ENCODE measurements at regions not wholly inside any gene's neighbourhood (a gene's known extent, or its start where the extent isn't known, plus 50 kb on each side); places are given as distances from the start of the nearest gene placed in this dataset.
A peak's percentile ranks its signal among the peaks of the same experiment; 100 is the strongest.

GRCh38 chr2:38171208-38171855 lies 95.4 kb upstream of the CYP1B1 start:
- no peak for DNase-seq

- DNase-seq = no peak
Observed at GRCh38 chr2:38170733-38171132, 94.8 kb upstream of the CYP1B1 start.

- no peak for DNase-seq
Observed at GRCh38 chr2:38170067-38170466, 94.1 kb upstream of the CYP1B1 start.

- DNase-seq = no peak
Observed at GRCh38 chr2:38168710-38169480, 92.9 kb upstream of the CYP1B1 start.

- peak; percentile 65 for DNase-seq
Observed at GRCh38 chr2:38167968-38168350, 92.0 kb upstream of the CYP1B1 start.

- no peak for DNase-seq
Observed at GRCh38 chr2:38165698-38166097, 89.7 kb upstream of the CYP1B1 start.

- no peak for DNase-seq
Observed at GRCh38 chr2:38164881-38165280, 88.9 kb upstream of the CYP1B1 start.

- no peak for DNase-seq
Observed at GRCh38 chr2:38163579-38163978, 87.6 kb upstream of the CYP1B1 start.

GRCh38 chr2:38163006-38163405 lies 87.1 kb upstream of the CYP1B1 start:
- DNase-seq = no peak

GRCh38 chr2:38160516-38160915 lies 84.6 kb upstream of the CYP1B1 start:
- no peak for DNase-seq

- DNase-seq = no peak
Observed at GRCh38 chr2:38159597-38159996, 83.6 kb upstream of the CYP1B1 start.

GRCh38 chr2:38159191-38159590 lies 83.2 kb upstream of the CYP1B1 start:
- DNase-seq = no peak

GRCh38 chr2:38158378-38159118 lies 82.6 kb upstream of the CYP1B1 start:
- DNase-seq = no peak

GRCh38 chr2:38156436-38156835 lies 80.5 kb upstream of the CYP1B1 start:
- no peak for DNase-seq

- no peak for DNase-seq
Observed at GRCh38 chr2:38155015-38155414, 79.1 kb upstream of the CYP1B1 start.

GRCh38 chr2:38154395-38154794 lies 78.4 kb upstream of the CYP1B1 start:
- no peak for DNase-seq

- no peak for DNase-seq
Observed at GRCh38 chr2:38153476-38154135, 77.7 kb upstream of the CYP1B1 start.

GRCh38 chr2:38152913-38153312 lies 77.0 kb upstream of the CYP1B1 start:
- DNase-seq = no peak

GRCh38 chr2:38152035-38152434 lies 76.1 kb upstream of the CYP1B1 start:
- DNase-seq = no peak

- DNase-seq = no peak
Observed at GRCh38 chr2:38149531-38149930, 73.6 kb upstream of the CYP1B1 start.

GRCh38 chr2:38148501-38148900 lies 72.5 kb upstream of the CYP1B1 start:
- no peak for DNase-seq

- DNase-seq = no peak
Observed at GRCh38 chr2:38147333-38148121, 71.6 kb upstream of the CYP1B1 start.
